HCT116 (cell line): ENCODE measurements at regions not wholly inside any gene's neighbourhood (a gene's known extent, or its start where the extent isn't known, plus 50 kb on each side); places are given as distances from the start of the nearest gene placed in this dataset.

Experiments
- ATAC-seq: fragments of 200-7000 bp; cut with Tn5 transposase; 2 replicates; pipeline ENCODE4 v1.9.1; 2020; ENCODE audit warnings: mild to moderate bottlenecking, moderate library complexity
- BruUV-seq: library from RNA; stranded (reverse); fragments of 400-500 nt; replicated peaks from 2 replicates; lab custom pipeline; 2021; lab: Mats Ljungman, UMichigan
- CTCF ChIA-PET: fragments of 300-600 bp; sonication (Branson Sonifier 250); formaldehyde crosslinking; loops from one replicate; lab custom pipeline; 2021; ENCODE audit warnings: antibody characterized with exemption; lab: Charles Lee
- POLR2A ChIA-PET: fragments of 300-600, 350-600 bp; sonication (Branson Sonifier 250); formaldehyde crosslinking; loops from one replicate; lab custom pipeline; 2021; ENCODE audit warnings: antibody characterized with exemption; lab: Charles Lee
- RAD21 ChIA-PET, 2 experiments: fragments of 300-600 bp; sonication (Branson Sonifier 250); formaldehyde crosslinking; loops; one replicate each; lab custom pipeline; 2023; ENCODE audit warnings: low total read pairs in 2 of 2; ENCODE audit not compliant: uncharacterized antibody in 2 of 2, unreplicated experiment in 2 of 2, low non-redundant PET in 1 of 2; lab: Charles Lee
- DNase-seq: peaks from one replicate; pipeline ENCODE4 v3.0.0-alpha.2; 2010; ENCODE audit warnings: low read depth, low spot score
- H2AFZ ChIP-seq: fragments of 200-600 bp; shearing (Covaris generic), sonication (generic); 2 replicates; pipeline ENCODE4 v1.6.1; 2017; ENCODE audit warnings: low read depth, mixed run types, mixed read lengths, antibody characterized with exemption, low read length; ENCODE audit not compliant: poor library complexity, severe bottlenecking
- H3K27ac ChIP-seq: 2 replicates; pipeline ENCODE4 v1.5.1; 2012; ENCODE audit warnings: low read depth, low read length
- H3K27me3 ChIP-seq: fragments of 200-600 bp; sonication (generic); 2 replicates; pipeline ENCODE4 v1.6.1; 2016; ENCODE audit warnings: mixed run types, low read length, mixed read lengths; ENCODE audit not compliant: insufficient read depth
- H3K36me3 ChIP-seq, 2 experiments: fragments of 200-500 bp in 1 of 2; fragments of 200-600 bp in 1 of 2; sonication (Bioruptor generic) in 1 of 2; sonication (generic) in 1 of 2; 2 replicates each; pipeline versions ENCODE4 v1.5.1 to v1.6.1; 2014 to 2016; ENCODE audit warnings: low read length in 2 of 2, inconsistent platforms in 1 of 2, mixed read lengths in 1 of 2, mixed run types in 1 of 2; ENCODE audit not compliant: insufficient read depth in 2 of 2, control insufficient read depth in 1 of 2
- H3K4me1 ChIP-seq, 2 experiments: fragments of 200-600 bp in 1 of 2; sonication (generic) in 1 of 2; 2 replicates each; pipeline versions ENCODE4 v1.5.1 to v1.6.1; 2012 to 2017; ENCODE audit warnings: low read length in 2 of 2, inconsistent platforms in 1 of 2, mild to moderate bottlenecking in 1 of 2, mixed read lengths in 1 of 2, mixed run types in 1 of 2, moderate library complexity in 1 of 2; ENCODE audit not compliant: insufficient read depth in 2 of 2, control insufficient read depth in 1 of 2
- H3K4me2 ChIP-seq: fragments of 200-600 bp; sonication (generic); 2 replicates; pipeline ENCODE4 v1.6.1; 2017; ENCODE audit warnings: mixed run types, low read length, mixed read lengths
- H3K4me3 ChIP-seq, 2 experiments: fragments of 200-600 bp in 1 of 2; sonication (generic) in 1 of 2; replicated peaks in 1 of 2; 2 replicates each; pipeline ENCODE4 v1.5.1; 2011 to 2016; ENCODE audit warnings: low read length in 2 of 2, control low read depth in 1 of 2, low read depth in 1 of 2, mild to moderate bottlenecking in 1 of 2, mixed read lengths in 1 of 2, mixed run types in 1 of 2
- H3K79me2 ChIP-seq: fragments of 200-600 bp; sonication (generic); 2 replicates; pipeline ENCODE4 v1.6.1; 2017; ENCODE audit warnings: mild to moderate bottlenecking, mixed run types, low read length, moderate library complexity, mixed read lengths; ENCODE audit not compliant: insufficient read depth
- H3K9ac ChIP-seq: fragments of 200-600 bp; sonication (generic); 2 replicates; pipeline ENCODE4 v1.6.1; 2016; ENCODE audit warnings: low read length, mixed read lengths
- H3K9me2 ChIP-seq: fragments of 200-600 bp; sonication (generic), shearing (Covaris generic); 2 replicates; pipeline ENCODE4 v1.6.1; 2017; ENCODE audit warnings: mixed run types, mild to moderate bottlenecking, moderate library complexity; ENCODE audit not compliant: insufficient read depth
- H3K9me3 ChIP-seq, 2 experiments: fragments of 200-500 bp in 1 of 2; fragments of 200-600 bp in 1 of 2; sonication (Bioruptor generic) in 1 of 2; sonication (generic) in 1 of 2; 2 replicates each; pipeline ENCODE4 v1.6.1; 2014 to 2017; ENCODE audit warnings: low read length in 2 of 2, mixed read lengths in 2 of 2, inconsistent platforms in 1 of 2, low read depth in 1 of 2, mild to moderate bottlenecking in 1 of 2, mixed run types in 1 of 2, moderate library complexity in 1 of 2; ENCODE audit not compliant: control insufficient read depth in 1 of 2, insufficient read depth in 1 of 2
- H4K20me1 ChIP-seq: fragments of 200-600 bp; sonication (generic), shearing (Covaris generic); 2 replicates; pipeline ENCODE4 v1.6.1; 2017; ENCODE audit warnings: mixed run types, mild to moderate bottlenecking, moderate library complexity; ENCODE audit not compliant: insufficient read depth
- CBX3 ChIP-seq: IDR thresholded peaks from 2 replicates; pipeline ENCODE4 v1.6.1; 2012; ENCODE audit warnings: low read depth
- CEBPB ChIP-seq: IDR thresholded peaks from 2 replicates; pipeline ENCODE4 v1.6.1; 2012; ENCODE audit warnings: low read depth
- ELF1 ChIP-seq: IDR thresholded peaks from 2 replicates; pipeline ENCODE4 v1.6.1; 2012; ENCODE audit warnings: low read depth, borderline replicate concordance
- EZH2 ChIP-seq: fragments of 200-600 bp; sonication (generic); IDR thresholded peaks from 2 replicates; pipeline ENCODE4 v1.6.1; 2017; ENCODE audit warnings: antibody characterized with exemption, mixed run types
- EZH2phosphoT487 ChIP-seq: fragments of 200-600 bp; IDR thresholded peaks from 2 replicates; pipeline ENCODE4 v1.6.1; 2018; ENCODE audit warnings: antibody characterized with exemption, borderline replicate concordance
- FOSL1 ChIP-seq: IDR thresholded peaks from 2 replicates; pipeline ENCODE4 v1.6.1; 2012; ENCODE audit warnings: low read depth
- JUND ChIP-seq: IDR thresholded peaks from 2 replicates; pipeline ENCODE4 v1.6.1; 2012
- MAX ChIP-seq: IDR thresholded peaks from 2 replicates; pipeline ENCODE4 v1.6.1; 2012
- RAD21 ChIP-seq: IDR thresholded peaks from 2 replicates; pipeline ENCODE4 v1.6.1; 2012; ENCODE audit warnings: low read depth, mild to moderate bottlenecking
- SIN3A ChIP-seq: IDR thresholded peaks from 2 replicates; pipeline ENCODE4 v1.6.1; 2012; ENCODE audit warnings: low read depth
- SP1 ChIP-seq: IDR thresholded peaks from 2 replicates; pipeline ENCODE4 v1.6.1; 2012; ENCODE audit warnings: low read depth
- TCF7L2 ChIP-seq: IDR thresholded peaks from 2 replicates; pipeline ENCODE4 v1.7.0; 2011; ENCODE audit warnings: borderline replicate concordance, inconsistent platforms; ENCODE audit not compliant: insufficient read depth, insufficient read length; ENCODE audit errors: extremely low read depth
- YY1 ChIP-seq: IDR thresholded peaks from 2 replicates; pipeline ENCODE4 v1.6.1; 2011; ENCODE audit warnings: low read length, low read depth, moderate library complexity, mild to moderate bottlenecking; ENCODE audit not compliant: insufficient replicate concordance; ENCODE audit errors: extremely low read depth
- ZFX ChIP-seq: fragments of 450-650 bp; IDR thresholded peaks from 2 replicates; pipeline ENCODE4 v1.6.1; 2017
- intact Hi-C: fragments of 100-400 bp; cut with micrococcal nuclease; formaldehyde crosslinking; loops from 2 replicates; pipeline ENCODE4 v1.10.0; 2022
- TF ChIP-seq, protein P1 (sequence below): IDR thresholded peaks from 2 replicates; pipeline ENCODE4 v1.6.1; 2011; ENCODE audit warnings: mild to moderate bottlenecking, low read length, moderate library complexity; ENCODE audit not compliant: insufficient replicate concordance; ENCODE audit errors: extremely low read depth
- TF ChIP-seq, protein P2 (sequence below): IDR thresholded peaks from 2 replicates; pipeline ENCODE4 v1.6.1; 2012; ENCODE audit warnings: low read depth
- TF ChIP-seq, protein P3 (sequence below), 3 experiments: fragments of 200-600 bp in 1 of 3; sonication (generic) in 1 of 3; IDR thresholded peaks in 2 of 3; conservative IDR thresholded peaks in 1 of 3; 2 replicates each; pipeline ENCODE4 v1.5.1; 2012 to 2017; ENCODE audit warnings: low read depth in 2 of 3, low read length in 2 of 3, antibody characterized with exemption in 1 of 3, borderline replicate concordance in 1 of 3, control low read depth in 1 of 3, mild to moderate bottlenecking in 1 of 3, mixed read lengths in 1 of 3, mixed run types in 1 of 3, moderate library complexity in 1 of 3; ENCODE audit not compliant: insufficient read depth in 1 of 3

- Histone ChIP-seq H3K27ac (no peak overlapping the region), H3K4me3 (no peak overlapping the region), H4K20me1 (no peaks in the 10 kb centered on the region), H3K79me2 (no peaks in the 10 kb centered on the region), H3K4me1 (no peaks in the 10 kb centered on the region), H2AFZ (no peak overlapping the region), H3K9me3 (no peaks in the 10 kb centered on the region), H3K9me2 (no peaks in the 10 kb centered on the region), H3K27me3 (no peaks in the 10 kb centered on the region), H3K9ac (no peak overlapping the region), H3K36me3 (no peaks in the 10 kb centered on the region), H3K4me2 (no peak overlapping the region)
- ChIA-PET RAD21 (no interaction called here), CTCF (no interaction called here), POLR2A (no interaction called here)
- ATAC-seq (no peak), DNase-seq (no peak)
- BruUV-seq: no TSS peak
- TF ChIP-seq SP1: no peak
- TF ChIP-seq, protein P1, sequence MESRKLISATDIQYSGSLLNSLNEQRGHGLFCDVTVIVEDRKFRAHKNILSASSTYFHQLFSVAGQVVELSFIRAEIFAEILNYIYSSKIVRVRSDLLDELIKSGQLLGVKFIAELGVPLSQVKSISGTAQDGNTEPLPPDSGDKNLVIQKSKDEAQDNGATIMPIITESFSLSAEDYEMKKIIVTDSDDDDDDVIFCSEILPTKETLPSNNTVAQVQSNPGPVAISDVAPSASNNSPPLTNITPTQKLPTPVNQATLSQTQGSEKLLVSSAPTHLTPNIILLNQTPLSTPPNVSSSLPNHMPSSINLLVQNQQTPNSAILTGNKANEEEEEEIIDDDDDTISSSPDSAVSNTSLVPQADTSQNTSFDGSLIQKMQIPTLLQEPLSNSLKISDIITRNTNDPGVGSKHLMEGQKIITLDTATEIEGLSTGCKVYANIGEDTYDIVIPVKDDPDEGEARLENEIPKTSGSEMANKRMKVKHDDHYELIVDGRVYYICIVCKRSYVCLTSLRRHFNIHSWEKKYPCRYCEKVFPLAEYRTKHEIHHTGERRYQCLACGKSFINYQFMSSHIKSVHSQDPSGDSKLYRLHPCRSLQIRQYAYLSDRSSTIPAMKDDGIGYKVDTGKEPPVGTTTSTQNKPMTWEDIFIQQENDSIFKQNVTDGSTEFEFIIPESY: no peak
- TF ChIP-seq ELF1: no peak
- TF ChIP-seq YY1: no peak
- TF ChIP-seq JUND: no peak
- TF ChIP-seq SIN3A: no peak
- no peak for TF ChIP-seq FOSL1
- no peak for TF ChIP-seq EZH2
- no peak for TF ChIP-seq EZH2phosphoT487
- TF ChIP-seq CBX3: no peak
- no peak for TF ChIP-seq RAD21
- TF ChIP-seq TCF7L2: no peak
- TF ChIP-seq CEBPB: no peak
- no peak for TF ChIP-seq MAX
- TF ChIP-seq, protein P2, sequence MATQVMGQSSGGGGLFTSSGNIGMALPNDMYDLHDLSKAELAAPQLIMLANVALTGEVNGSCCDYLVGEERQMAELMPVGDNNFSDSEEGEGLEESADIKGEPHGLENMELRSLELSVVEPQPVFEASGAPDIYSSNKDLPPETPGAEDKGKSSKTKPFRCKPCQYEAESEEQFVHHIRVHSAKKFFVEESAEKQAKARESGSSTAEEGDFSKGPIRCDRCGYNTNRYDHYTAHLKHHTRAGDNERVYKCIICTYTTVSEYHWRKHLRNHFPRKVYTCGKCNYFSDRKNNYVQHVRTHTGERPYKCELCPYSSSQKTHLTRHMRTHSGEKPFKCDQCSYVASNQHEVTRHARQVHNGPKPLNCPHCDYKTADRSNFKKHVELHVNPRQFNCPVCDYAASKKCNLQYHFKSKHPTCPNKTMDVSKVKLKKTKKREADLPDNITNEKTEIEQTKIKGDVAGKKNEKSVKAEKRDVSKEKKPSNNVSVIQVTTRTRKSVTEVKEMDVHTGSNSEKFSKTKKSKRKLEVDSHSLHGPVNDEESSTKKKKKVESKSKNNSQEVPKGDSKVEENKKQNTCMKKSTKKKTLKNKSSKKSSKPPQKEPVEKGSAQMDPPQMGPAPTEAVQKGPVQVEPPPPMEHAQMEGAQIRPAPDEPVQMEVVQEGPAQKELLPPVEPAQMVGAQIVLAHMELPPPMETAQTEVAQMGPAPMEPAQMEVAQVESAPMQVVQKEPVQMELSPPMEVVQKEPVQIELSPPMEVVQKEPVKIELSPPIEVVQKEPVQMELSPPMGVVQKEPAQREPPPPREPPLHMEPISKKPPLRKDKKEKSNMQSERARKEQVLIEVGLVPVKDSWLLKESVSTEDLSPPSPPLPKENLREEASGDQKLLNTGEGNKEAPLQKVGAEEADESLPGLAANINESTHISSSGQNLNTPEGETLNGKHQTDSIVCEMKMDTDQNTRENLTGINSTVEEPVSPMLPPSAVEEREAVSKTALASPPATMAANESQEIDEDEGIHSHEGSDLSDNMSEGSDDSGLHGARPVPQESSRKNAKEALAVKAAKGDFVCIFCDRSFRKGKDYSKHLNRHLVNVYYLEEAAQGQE: no peak
- no peak for TF ChIP-seq ZFX
- TF ChIP-seq, protein P3, sequence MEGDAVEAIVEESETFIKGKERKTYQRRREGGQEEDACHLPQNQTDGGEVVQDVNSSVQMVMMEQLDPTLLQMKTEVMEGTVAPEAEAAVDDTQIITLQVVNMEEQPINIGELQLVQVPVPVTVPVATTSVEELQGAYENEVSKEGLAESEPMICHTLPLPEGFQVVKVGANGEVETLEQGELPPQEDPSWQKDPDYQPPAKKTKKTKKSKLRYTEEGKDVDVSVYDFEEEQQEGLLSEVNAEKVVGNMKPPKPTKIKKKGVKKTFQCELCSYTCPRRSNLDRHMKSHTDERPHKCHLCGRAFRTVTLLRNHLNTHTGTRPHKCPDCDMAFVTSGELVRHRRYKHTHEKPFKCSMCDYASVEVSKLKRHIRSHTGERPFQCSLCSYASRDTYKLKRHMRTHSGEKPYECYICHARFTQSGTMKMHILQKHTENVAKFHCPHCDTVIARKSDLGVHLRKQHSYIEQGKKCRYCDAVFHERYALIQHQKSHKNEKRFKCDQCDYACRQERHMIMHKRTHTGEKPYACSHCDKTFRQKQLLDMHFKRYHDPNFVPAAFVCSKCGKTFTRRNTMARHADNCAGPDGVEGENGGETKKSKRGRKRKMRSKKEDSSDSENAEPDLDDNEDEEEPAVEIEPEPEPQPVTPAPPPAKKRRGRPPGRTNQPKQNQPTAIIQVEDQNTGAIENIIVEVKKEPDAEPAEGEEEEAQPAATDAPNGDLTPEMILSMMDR (IDR thresholded peaks at IDR 0.05 in 2 of 3, conservative IDR thresholded peaks at IDR 0.05 in 1 of 3; ENCODE audit: borderline replicate concordance in 1 of 3, insufficient read depth in 1 of 3, low read depth in 2 of 3, low read length in 2 of 3): no peak
- intact Hi-C loops: no loop called here
Measured at GRCh38 chr1:209113521-209113920, 470.0 kb upstream of the CAMK1G start.
